ENCODE measurements at regions not wholly inside any gene's neighbourhood (a gene's known extent, or its start where the extent isn't known, plus 50 kb on each side); places are given as distances from the start of the nearest gene placed in this dataset.
"Not testable (repeated sequence)": the region's sequence is repeated elsewhere in the genome, so short reads cannot be mapped to it uniquely, and the experiment has no call there.

DNA sequence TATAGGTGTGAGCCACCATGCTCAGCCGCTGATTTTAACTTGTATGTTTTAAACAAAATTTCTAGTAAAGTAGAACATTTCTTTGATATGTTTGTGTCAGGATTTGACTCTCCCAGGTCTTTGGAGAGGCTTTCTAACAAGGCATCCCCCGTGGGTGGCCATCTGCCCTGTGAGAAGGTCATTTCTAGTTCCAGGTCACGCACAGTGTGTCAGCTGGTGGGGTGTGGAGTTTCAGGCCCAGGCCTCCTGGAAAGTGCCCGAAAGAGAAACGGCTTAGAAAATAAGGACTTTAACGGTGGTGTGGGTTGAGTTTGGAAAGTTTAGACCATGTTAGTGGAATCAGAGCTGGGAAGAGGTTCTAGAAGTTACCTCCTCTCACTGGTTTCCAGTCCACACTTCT, 61.0 kb downstream of the SPDYE17 start:
- H3K27me3 Mint-ChIP-seq; POLR2A ChIA-PET; DNase-seq; ATAC-seq; H3K4me1 ChIP-seq (ENCODE audit: control insufficient read depth in 2 of 2, insufficient read depth in 2 of 2, low read length in 2 of 2); H3K27ac Mint-ChIP-seq; H3K9me3 Mint-ChIP-seq; H3K36me3 ChIP-seq (ENCODE audit: control insufficient read depth in 2 of 3, insufficient read depth in 3 of 3, low read length in 3 of 3); CTCF ChIA-PET; H3K27me3 ChIP-seq (ENCODE audit: control insufficient read depth in 2 of 2, insufficient read depth in 2 of 2, low read length in 2 of 2); intact Hi-C loops (cut with micrococcal nuclease); H3K36me3 Mint-ChIP-seq; H3K4me1 Mint-ChIP-seq; H3K4me3 ChIP-seq (ENCODE audit: low read length); H3K4me3 Mint-ChIP-seq; H3K9me3 ChIP-seq (ENCODE audit: control insufficient read depth in 2 of 3, low read length in 3 of 3); H3K27ac ChIP-seq (ENCODE audit: low read depth, low read length): not testable (repeated sequence)

- H3K4me1 ChIP-seq (ENCODE audit: control insufficient read depth in 2 of 2, insufficient read depth in 2 of 2, low read length in 2 of 2); H3K36me3 ChIP-seq (ENCODE audit: control insufficient read depth in 2 of 3, insufficient read depth in 3 of 3, low read length in 3 of 3); CTCF ChIA-PET; H3K36me3 Mint-ChIP-seq; H3K4me3 Mint-ChIP-seq; intact Hi-C loops (cut with micrococcal nuclease); DNase-seq; POLR2A ChIA-PET; H3K27ac Mint-ChIP-seq; H3K27ac ChIP-seq (ENCODE audit: low read depth, low read length); H3K9me3 Mint-ChIP-seq; ATAC-seq; H3K27me3 ChIP-seq (ENCODE audit: control insufficient read depth in 2 of 2, insufficient read depth in 2 of 2, low read length in 2 of 2); H3K27me3 Mint-ChIP-seq; H3K4me3 ChIP-seq (ENCODE audit: low read length); H3K4me1 Mint-ChIP-seq; H3K9me3 ChIP-seq (ENCODE audit: control insufficient read depth in 2 of 3, low read length in 3 of 3): not testable (repeated sequence)
Observed at GRCh38 chr7:76969892-76970291, 62.3 kb downstream of the SPDYE17 start.

GRCh38 chr7:76965731-76966548, 66.2 kb downstream of the SPDYE17 start:
- H3K36me3 Mint-ChIP-seq; ATAC-seq; DNase-seq; H3K27me3 ChIP-seq (ENCODE audit: control insufficient read depth in 2 of 2, insufficient read depth in 2 of 2, low read length in 2 of 2); H3K27ac ChIP-seq (ENCODE audit: low read depth, low read length); H3K4me1 Mint-ChIP-seq; H3K36me3 ChIP-seq (ENCODE audit: control insufficient read depth in 2 of 3, insufficient read depth in 3 of 3, low read length in 3 of 3); CTCF ChIA-PET; H3K9me3 ChIP-seq (ENCODE audit: control insufficient read depth in 2 of 3, low read length in 3 of 3); H3K4me3 Mint-ChIP-seq; H3K9me3 Mint-ChIP-seq; H3K4me1 ChIP-seq (ENCODE audit: control insufficient read depth in 2 of 2, insufficient read depth in 2 of 2, low read length in 2 of 2); H3K27me3 Mint-ChIP-seq; intact Hi-C loops (cut with micrococcal nuclease); POLR2A ChIA-PET; H3K4me3 ChIP-seq (ENCODE audit: low read length); H3K27ac Mint-ChIP-seq: not testable (repeated sequence)

DNA sequence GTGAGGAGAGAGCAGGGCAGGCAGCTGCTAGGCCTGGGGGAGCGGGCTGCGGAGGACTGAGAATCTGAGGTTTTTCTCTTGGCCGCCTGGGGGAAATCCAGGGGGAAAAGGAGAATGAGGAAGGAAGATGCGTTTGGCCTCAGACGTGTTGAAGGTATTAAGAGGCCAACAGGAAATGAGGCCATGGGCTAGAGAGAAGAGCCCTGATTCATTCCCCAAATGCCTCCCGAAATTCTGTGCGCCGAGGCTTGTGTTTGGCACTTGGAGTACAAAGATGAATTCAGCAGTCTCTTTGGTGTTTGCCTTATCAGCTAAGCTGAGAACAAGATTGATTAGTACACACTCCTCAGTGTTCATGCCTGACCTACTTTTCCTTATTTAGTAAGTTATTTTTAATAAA, 68.1 kb downstream of the SPDYE17 start:
- CTCF ChIA-PET; H3K4me3 ChIP-seq (ENCODE audit: low read length); H3K27me3 Mint-ChIP-seq; DNase-seq; H3K4me1 Mint-ChIP-seq; H3K27me3 ChIP-seq (ENCODE audit: control insufficient read depth in 2 of 2, insufficient read depth in 2 of 2, low read length in 2 of 2); H3K4me3 Mint-ChIP-seq; H3K36me3 ChIP-seq (ENCODE audit: control insufficient read depth in 2 of 3, insufficient read depth in 3 of 3, low read length in 3 of 3); intact Hi-C loops (cut with micrococcal nuclease); H3K4me1 ChIP-seq (ENCODE audit: control insufficient read depth in 2 of 2, insufficient read depth in 2 of 2, low read length in 2 of 2); H3K9me3 ChIP-seq (ENCODE audit: control insufficient read depth in 2 of 3, low read length in 3 of 3); POLR2A ChIA-PET; H3K27ac ChIP-seq (ENCODE audit: low read depth, low read length); H3K27ac Mint-ChIP-seq; ATAC-seq; H3K9me3 Mint-ChIP-seq; H3K36me3 Mint-ChIP-seq: not testable (repeated sequence)

GRCh38 chr7:76963061-76963460, 69.1 kb downstream of the SPDYE17 start:
- H3K9me3 Mint-ChIP-seq; CTCF ChIA-PET; H3K4me1 ChIP-seq (ENCODE audit: control insufficient read depth in 2 of 2, insufficient read depth in 2 of 2, low read length in 2 of 2); H3K9me3 ChIP-seq (ENCODE audit: control insufficient read depth in 2 of 3, low read length in 3 of 3); ATAC-seq; DNase-seq; H3K27me3 ChIP-seq (ENCODE audit: control insufficient read depth in 2 of 2, insufficient read depth in 2 of 2, low read length in 2 of 2); H3K27ac Mint-ChIP-seq; H3K36me3 Mint-ChIP-seq; H3K4me1 Mint-ChIP-seq; H3K27me3 Mint-ChIP-seq; POLR2A ChIA-PET; H3K4me3 Mint-ChIP-seq; H3K27ac ChIP-seq (ENCODE audit: low read depth, low read length); H3K36me3 ChIP-seq (ENCODE audit: control insufficient read depth in 2 of 3, insufficient read depth in 3 of 3, low read length in 3 of 3); H3K4me3 ChIP-seq (ENCODE audit: low read length); intact Hi-C loops (cut with micrococcal nuclease): not testable (repeated sequence)

DNA sequence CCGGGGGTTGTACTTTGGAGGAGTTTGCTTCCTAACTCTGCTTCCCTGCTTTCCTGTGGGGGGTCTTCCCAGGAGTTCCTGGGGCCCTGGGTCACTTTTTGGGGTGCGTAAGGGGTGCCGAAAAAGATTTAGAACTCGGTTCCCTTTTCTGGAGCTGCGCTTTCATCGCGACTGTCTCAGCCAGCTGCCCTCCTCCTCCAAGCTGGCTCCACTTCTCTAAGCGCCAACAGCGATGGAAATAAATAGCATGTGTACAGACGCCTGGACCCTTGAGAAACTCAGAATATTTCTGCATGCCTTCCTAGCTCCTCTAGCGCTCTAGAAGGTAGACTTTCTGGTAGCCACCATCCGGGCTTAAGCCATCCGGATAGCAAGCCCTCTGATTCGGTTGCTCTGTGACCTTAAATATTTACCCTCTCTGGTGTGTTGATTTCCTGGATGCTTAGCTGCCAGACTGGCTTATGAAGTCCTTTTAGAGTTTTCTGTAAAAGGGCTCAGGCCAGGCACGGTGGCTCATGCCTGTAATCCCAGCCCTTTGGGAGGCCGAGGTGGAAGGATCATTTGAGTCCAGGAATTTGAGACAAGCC, 71.7 kb downstream of the SPDYE17 start:
- H3K9me3 ChIP-seq (ENCODE audit: control insufficient read depth in 2 of 3, low read length in 3 of 3); H3K4me3 Mint-ChIP-seq; H3K4me3 ChIP-seq (ENCODE audit: low read length); ATAC-seq; H3K36me3 Mint-ChIP-seq; CTCF ChIA-PET; H3K27ac ChIP-seq (ENCODE audit: low read depth, low read length); H3K27me3 Mint-ChIP-seq; H3K9me3 Mint-ChIP-seq; H3K4me1 ChIP-seq (ENCODE audit: control insufficient read depth in 2 of 2, insufficient read depth in 2 of 2, low read length in 2 of 2); H3K27me3 ChIP-seq (ENCODE audit: control insufficient read depth in 2 of 2, insufficient read depth in 2 of 2, low read length in 2 of 2); intact Hi-C loops (cut with micrococcal nuclease); POLR2A ChIA-PET; DNase-seq; H3K27ac Mint-ChIP-seq; H3K4me1 Mint-ChIP-seq; H3K36me3 ChIP-seq (ENCODE audit: control insufficient read depth in 2 of 3, insufficient read depth in 3 of 3, low read length in 3 of 3): not testable (repeated sequence)

- CTCF ChIA-PET, DNase-seq: not testable (repeated sequence)
Observed at GRCh38 chr7:76959573-76960399, 72.4 kb downstream of the SPDYE17 start.

More at GRCh38 chr7:76959573-76960399, 72.4 kb downstream of the SPDYE17 start:
- H3K4me3 ChIP-seq (ENCODE audit: low read length); H3K36me3 ChIP-seq (ENCODE audit: control insufficient read depth in 2 of 3, insufficient read depth in 3 of 3, low read length in 3 of 3); H3K36me3 Mint-ChIP-seq; intact Hi-C loops (cut with micrococcal nuclease); H3K4me1 ChIP-seq (ENCODE audit: control insufficient read depth in 2 of 2, insufficient read depth in 2 of 2, low read length in 2 of 2); H3K27ac ChIP-seq (ENCODE audit: low read depth, low read length); H3K27ac Mint-ChIP-seq; H3K4me3 Mint-ChIP-seq; H3K27me3 Mint-ChIP-seq; H3K9me3 ChIP-seq (ENCODE audit: control insufficient read depth in 2 of 3, low read length in 3 of 3); POLR2A ChIA-PET; H3K27me3 ChIP-seq (ENCODE audit: control insufficient read depth in 2 of 2, insufficient read depth in 2 of 2, low read length in 2 of 2); H3K9me3 Mint-ChIP-seq; H3K4me1 Mint-ChIP-seq: not testable (repeated sequence)
- peak; percentile 99 for ATAC-seq

Measured in naive thymus-derived CD4-positive, alpha-beta T cell (primary cell).